LNCAP (cell line): ENCODE measurements at regions not wholly inside any gene's neighbourhood (a gene's known extent, or its start where the extent isn't known, plus 50 kb on each side); places are given as distances from the start of the nearest gene placed in this dataset.

Experiments used
- TF ChIP-seq, protein P1 (sequence below): fragments of 450-650 bp; IDR thresholded peaks from 2 replicates; pipeline ENCODE4 v1.5.1; 2017; ENCODE audit warnings: mild to moderate bottlenecking

- TF ChIP-seq, protein P1, sequence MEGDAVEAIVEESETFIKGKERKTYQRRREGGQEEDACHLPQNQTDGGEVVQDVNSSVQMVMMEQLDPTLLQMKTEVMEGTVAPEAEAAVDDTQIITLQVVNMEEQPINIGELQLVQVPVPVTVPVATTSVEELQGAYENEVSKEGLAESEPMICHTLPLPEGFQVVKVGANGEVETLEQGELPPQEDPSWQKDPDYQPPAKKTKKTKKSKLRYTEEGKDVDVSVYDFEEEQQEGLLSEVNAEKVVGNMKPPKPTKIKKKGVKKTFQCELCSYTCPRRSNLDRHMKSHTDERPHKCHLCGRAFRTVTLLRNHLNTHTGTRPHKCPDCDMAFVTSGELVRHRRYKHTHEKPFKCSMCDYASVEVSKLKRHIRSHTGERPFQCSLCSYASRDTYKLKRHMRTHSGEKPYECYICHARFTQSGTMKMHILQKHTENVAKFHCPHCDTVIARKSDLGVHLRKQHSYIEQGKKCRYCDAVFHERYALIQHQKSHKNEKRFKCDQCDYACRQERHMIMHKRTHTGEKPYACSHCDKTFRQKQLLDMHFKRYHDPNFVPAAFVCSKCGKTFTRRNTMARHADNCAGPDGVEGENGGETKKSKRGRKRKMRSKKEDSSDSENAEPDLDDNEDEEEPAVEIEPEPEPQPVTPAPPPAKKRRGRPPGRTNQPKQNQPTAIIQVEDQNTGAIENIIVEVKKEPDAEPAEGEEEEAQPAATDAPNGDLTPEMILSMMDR: no peak
These were observed 107.6 kb downstream of the PTCSC3 start for GRCh38 chr14:36068777-36069534.

DNA sequence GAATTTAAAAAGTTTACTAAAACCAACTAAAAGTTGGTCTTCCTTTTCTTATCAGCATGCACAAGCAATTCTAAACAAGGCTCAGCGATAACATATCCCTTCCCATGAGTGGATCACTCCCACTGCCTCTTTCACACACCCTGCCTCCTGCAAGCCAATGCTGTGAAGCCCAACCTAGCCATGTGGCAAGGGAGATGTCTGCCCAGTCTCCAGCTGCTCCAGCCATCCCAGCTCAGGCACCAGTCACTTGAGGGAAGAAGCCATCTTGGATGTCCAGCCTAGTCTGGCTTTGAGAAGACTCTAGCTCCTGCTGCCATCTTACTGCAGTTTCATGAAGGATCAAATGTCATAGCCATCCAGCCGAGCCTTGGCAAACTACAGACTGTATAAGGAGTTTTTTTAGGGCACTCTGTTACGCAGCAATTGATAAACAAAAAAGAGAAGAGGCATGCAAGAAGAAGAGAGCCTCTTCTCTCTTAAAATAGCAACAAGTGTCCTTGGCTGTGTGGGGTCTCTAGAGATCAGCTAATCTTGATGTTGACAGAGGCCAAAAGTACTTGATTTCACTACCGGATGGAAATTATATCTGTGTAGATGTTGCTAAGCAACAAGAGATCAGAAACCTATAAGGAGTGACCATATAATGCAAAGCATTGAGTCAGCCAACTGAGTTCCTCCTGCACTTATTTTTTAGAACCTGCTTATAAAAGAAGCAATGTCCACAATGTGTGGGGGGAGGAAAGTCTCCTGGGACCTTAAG is 108.9 kb downstream of the PTCSC3 start:
- TF ChIP-seq, protein P1: no peak

DNA sequence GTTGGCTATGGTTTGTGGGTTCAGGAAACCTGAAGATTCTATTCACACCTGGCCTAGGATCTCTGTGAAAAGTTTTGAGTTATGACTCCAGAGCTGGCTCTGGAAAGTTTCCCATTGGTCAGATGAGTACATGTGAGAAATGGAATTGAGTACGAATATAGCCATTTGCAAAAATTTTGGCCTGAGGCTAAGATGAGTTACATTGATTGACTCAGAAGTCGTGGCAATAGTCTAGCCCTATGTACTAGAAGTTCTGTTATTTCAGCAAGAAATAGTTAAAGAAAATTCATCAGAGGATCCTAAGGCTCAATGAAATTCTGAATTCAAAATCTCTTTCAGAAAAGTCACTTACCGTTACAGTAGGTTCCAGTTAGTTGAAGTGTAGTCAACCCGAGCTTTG is 109.9 kb downstream of the PTCSC3 start:
- TF ChIP-seq, protein P1: no peak

DNA sequence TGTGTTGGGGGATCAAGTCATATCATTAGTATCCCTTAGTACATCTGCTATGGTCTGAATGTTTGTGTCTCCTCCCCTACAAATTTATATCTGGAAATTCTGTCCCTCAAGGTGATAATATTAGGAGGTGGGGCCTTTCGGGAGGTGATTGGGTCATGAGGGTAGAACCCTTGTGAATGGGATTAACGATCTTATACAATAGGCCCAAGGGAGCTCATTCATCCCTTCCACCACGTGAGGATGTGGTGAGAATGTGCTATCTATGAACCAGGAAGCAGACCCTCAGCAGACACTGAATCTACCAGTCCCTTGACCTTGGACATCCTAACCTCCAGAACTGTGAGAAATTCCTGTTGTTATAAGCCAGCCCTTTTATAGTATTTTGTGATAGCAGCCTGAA is 110.7 kb downstream of the PTCSC3 start:
- TF ChIP-seq, protein P1: no peak

GRCh38 chr14:36059531-36059930 is 117.0 kb downstream of the PTCSC3 start:
- TF ChIP-seq, protein P1: no peak

GRCh38 chr14:36057452-36058116 is 118.9 kb downstream of the PTCSC3 start:
- TF ChIP-seq, protein P1: no peak

DNA sequence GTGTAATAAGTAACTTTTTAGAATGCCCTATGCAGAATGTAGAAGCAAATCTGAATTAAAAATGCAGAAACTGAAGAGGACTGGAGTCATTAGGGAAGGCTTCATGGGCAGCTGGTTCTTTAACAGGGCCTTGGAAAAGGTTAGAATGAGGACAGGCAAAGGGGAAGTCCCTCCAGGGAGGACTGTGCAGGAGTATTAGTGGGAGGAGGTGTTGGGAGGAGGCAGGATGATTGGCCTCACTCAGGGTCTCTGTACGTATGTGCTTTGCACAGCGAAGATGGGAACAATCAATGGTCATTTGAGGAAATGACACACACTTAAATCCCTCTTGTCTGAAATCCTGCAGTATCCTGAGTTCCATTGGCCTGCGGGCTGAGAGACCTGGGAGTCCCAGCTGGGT is 119.7 kb downstream of the PTCSC3 start:
- TF ChIP-seq, protein P1: no peak
